Stimulated activated CD4-positive, alpha-beta T cell treated with anti-CD3 and anti-CD28 coated beads, Interleukin-15, amount 100 ng/mL, for 1 hour (primary cell): ENCODE measurements at regions not wholly inside any gene's neighbourhood (a gene's known extent, or its start where the extent isn't known, plus 50 kb on each side); places are given as distances from the start of the nearest gene placed in this dataset.
"Not testable (repeated sequence)": the region's sequence is repeated elsewhere in the genome, so short reads cannot be mapped to it uniquely, and the experiment has no call there.

Source experiments
- DNase-seq, 2 donors: peaks; one replicate each; pipeline ENCODE4 v3.0.0-alpha.2; 2020; ENCODE audit warnings: low read depth in 1 of 2, low spot score in 1 of 2

DNA sequence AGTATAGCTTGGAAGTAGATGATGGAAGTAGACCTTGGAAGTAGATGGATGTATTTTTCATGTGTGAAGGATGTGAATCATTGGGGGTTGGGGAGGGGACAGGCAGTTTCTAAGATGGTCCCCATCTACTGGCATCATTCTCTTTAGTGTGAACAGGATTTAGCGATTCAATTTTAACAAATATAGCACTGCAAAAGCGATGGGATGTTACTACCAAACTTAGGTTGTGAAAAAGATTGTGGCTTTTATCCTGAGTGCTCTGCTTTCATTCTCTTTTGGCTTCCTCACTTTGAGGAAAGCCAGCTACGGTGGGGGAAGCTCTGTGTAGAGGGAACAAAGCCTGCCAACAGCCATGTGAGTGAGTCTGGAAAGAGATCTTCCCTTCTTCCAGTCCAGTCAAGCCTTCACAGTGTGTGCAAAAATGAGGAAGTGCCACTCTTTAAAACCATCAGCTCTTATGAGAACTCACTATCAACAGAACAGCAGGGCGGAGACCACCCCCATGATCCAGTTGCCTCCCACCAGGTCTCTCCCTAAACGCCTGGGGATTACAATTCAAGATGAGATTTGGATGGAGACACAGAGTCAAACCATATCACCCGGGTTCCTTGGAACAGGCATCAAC lies 441.4 kb downstream of the SH3GL2 start:
- no peak for DNase-seq

GRCh38 chr9:18022642-18023041 lies 443.8 kb downstream of the SH3GL2 start:
- DNase-seq: no peak

GRCh38 chr9:18023332-18023731 lies 444.5 kb downstream of the SH3GL2 start:
- no peak for DNase-seq

- no peak for DNase-seq
These were observed 441.3 kb upstream of the ADAMTSL1 start for GRCh38 chr9:18032636-18033035.

GRCh38 chr9:18036422-18037187 lies 437.3 kb upstream of the ADAMTSL1 start:
- no peak for DNase-seq

DNA sequence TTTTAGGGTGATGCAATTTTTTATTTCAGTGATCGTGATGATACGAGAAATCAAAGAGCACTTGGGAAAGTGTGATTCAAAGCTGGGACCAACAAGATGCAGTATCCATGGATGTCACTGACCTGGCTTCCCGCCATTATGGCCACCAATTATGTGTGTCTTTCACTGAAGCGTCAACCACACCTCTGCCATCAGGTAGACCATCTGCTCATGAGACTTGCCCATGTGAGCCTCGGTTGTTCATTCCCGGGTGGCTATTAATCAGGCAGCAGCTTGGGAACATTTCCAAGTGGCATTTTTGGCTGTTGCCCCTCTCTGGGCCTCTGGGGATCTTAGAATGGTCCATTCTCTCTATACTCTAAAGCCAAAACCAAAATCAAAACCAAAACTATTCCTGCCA lies 436.0 kb upstream of the ADAMTSL1 start:
- no peak for DNase-seq

DNA sequence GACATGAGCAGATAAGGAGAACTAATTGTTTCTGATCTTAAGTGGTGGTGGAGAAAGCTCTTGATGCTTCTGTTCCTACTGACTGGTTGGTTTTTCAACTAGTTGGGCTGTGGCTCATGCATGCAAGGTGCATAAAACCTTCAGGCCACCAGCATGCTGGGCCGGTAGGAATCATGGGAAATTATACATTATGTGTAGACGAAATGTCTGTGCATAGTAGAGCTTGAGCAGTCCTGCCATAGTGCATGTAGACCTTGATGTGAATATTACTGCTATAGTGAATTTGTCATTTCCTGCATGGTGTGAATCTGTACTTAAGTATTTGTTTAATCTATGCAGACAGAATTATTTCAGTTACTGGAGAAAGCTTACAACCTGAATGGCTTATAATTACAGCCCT lies 433.6 kb upstream of the ADAMTSL1 start:
- DNase-seq: no peak

GRCh38 chr9:18043978-18044377 lies 430.0 kb upstream of the ADAMTSL1 start:
- DNase-seq: no peak

GRCh38 chr9:18045326-18045725 lies 428.6 kb upstream of the ADAMTSL1 start:
- DNase-seq: no peak

DNA sequence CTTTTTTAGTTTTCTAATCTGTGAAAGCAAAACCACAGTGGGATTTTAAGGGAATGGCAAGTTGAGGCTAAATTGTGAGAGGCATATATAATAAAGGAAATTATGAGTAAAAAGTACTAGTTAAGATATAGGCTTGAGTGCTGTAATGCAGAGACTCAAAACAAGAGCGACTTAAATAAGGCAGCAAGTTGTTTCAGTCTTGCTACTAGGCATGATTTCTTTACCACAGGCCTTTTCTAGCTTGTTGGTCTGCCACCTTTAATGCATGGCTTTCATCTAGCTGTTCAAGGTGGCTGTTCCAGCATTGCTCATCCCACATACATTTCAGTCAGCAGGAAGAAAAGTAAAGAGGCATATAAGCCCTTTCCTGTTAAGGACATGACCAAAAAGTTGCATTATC lies 427.9 kb upstream of the ADAMTSL1 start:
- no peak for DNase-seq

- DNase-seq: no peak
These were observed 422.3 kb upstream of the ADAMTSL1 start for GRCh38 chr9:18051638-18052037.

DNA sequence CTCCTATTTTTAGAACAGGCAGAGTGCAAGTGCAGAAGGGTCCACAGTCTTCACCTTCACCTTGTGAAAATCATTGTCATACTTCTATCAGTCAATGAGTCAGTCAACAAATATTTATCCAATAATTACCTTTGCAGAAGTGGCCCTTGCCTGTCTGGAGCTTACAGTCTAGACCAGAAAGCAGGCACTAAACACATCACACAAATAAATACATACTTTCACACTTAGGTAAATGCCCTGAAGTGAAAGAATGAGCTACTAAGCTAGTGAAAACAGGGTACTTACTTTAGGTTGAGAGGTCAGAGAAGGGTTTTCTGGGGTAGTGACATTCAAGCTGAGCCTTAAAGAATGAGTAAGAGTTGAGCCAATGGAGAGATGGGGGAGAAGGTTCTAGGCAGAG lies 421.9 kb upstream of the ADAMTSL1 start:
- DNase-seq: no peak

- DNase-seq: no peak
These were observed 417.5 kb upstream of the ADAMTSL1 start for GRCh38 chr9:18056269-18056992.

DNA sequence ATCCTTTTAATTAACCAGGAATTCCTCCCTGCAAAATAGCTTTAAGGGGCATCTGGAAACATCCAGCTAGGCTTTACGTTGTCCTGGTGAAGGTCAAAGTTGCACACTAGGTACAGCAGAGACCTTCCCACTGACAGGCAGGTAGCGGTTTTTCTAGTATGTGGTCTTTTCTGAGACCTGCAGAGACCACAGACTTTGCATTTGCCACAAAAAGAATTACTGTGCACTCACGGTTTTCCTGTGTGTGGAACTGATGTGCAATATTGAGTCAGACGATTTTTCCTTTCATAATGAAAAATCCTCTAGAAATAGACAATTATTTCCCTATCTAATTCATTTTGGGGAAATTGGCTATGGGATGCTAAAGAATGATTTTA lies 417.0 kb upstream of the ADAMTSL1 start:
- DNase-seq: no peak

- DNase-seq: no peak
These were observed 415.1 kb upstream of the ADAMTSL1 start for GRCh38 chr9:18058564-18059442.

- DNase-seq: no peak
These were observed 414.5 kb upstream of the ADAMTSL1 start for GRCh38 chr9:18059447-18059846.

GRCh38 chr9:18060269-18060934 lies 413.6 kb upstream of the ADAMTSL1 start:
- DNase-seq: no peak

- no peak for DNase-seq
These were observed 412.6 kb upstream of the ADAMTSL1 start for GRCh38 chr9:18061332-18061731.

- no peak for DNase-seq
These were observed 412.1 kb upstream of the ADAMTSL1 start for GRCh38 chr9:18061856-18062255.

DNA sequence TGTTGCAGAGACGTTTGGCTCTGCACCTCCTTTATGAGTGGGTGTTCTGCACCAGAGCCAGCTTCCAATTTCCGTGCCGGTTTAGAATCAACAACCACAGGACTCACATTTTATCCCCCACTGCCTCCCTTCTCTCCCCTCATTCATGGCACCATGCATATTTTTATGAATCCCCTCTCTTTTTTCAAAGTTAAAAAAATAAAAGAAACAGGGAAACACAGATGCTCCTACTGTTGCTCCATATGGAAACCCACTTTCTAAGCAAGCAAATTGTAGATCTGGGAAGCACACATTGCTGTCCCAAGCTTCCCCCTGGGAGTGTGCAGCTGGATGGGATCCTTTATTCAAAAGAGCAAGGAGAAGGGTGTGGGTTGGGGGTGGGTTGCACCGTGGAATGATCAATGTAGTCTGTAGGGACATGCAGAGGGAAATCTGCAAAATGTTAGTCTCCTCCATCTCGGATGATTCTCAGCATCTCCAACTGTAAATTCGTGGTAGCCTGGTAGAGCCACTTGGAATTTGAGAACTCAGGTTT lies 410.0 kb upstream of the ADAMTSL1 start:
- DNase-seq: no peak

GRCh38 chr9:18066608-18067007 lies 407.3 kb upstream of the ADAMTSL1 start:
- DNase-seq: not testable (repeated sequence)
